Suppressor macrophage treated with lipopolysaccharide for 4 hours (primary cell): ENCODE measurements at regions not wholly inside any gene's neighbourhood (a gene's known extent, or its start where the extent isn't known, plus 50 kb on each side); places are given as distances from the start of the nearest gene placed in this dataset.

Experiments
- DNase-seq: peaks from one replicate; pipeline ENCODE4 v3.0.0-alpha.2; 2020

GRCh38 chr10:35912615-35913569 lies 270.8 kb upstream of the FZD8 start:
- no peak for DNase-seq

GRCh38 chr10:35911954-35912353 lies 269.9 kb upstream of the FZD8 start:
- DNase-seq = no peak

GRCh38 chr10:35911233-35911632 lies 269.1 kb upstream of the FZD8 start:
- DNase-seq = no peak

- no peak for DNase-seq
These were observed 268.1 kb upstream of the FZD8 start for GRCh38 chr10:35910234-35910633.

- no peak for DNase-seq
These were observed 267.1 kb upstream of the FZD8 start for GRCh38 chr10:35909121-35909720.

GRCh38 chr10:35908451-35908850 lies 266.4 kb upstream of the FZD8 start:
- no peak for DNase-seq

- no peak for DNase-seq
These were observed 265.5 kb upstream of the FZD8 start for GRCh38 chr10:35907548-35907947.

- no peak for DNase-seq
These were observed 264.1 kb upstream of the FZD8 start for GRCh38 chr10:35906155-35906554.

- no peak for DNase-seq
These were observed 260.9 kb upstream of the FZD8 start for GRCh38 chr10:35903021-35903420.

- no peak for DNase-seq
These were observed 256.8 kb upstream of the FZD8 start for GRCh38 chr10:35898716-35899440.

- DNase-seq = no peak
These were observed 253.9 kb upstream of the FZD8 start for GRCh38 chr10:35896001-35896400.

- DNase-seq = no peak
These were observed 253.2 kb upstream of the FZD8 start for GRCh38 chr10:35895331-35895730.

GRCh38 chr10:35892526-35892925 lies 250.4 kb upstream of the FZD8 start:
- DNase-seq = no peak

GRCh38 chr10:35890676-35891495 lies 248.8 kb upstream of the FZD8 start:
- DNase-seq = no peak

GRCh38 chr10:35889971-35890675 lies 248.0 kb upstream of the FZD8 start:
- no peak for DNase-seq

GRCh38 chr10:35889226-35889625 lies 247.1 kb upstream of the FZD8 start:
- DNase-seq = no peak

GRCh38 chr10:35888400-35888799 lies 246.3 kb upstream of the FZD8 start:
- no peak for DNase-seq

- DNase-seq = no peak
These were observed 245.6 kb upstream of the FZD8 start for GRCh38 chr10:35887685-35888084.

- no peak for DNase-seq
These were observed 243.0 kb upstream of the FZD8 start for GRCh38 chr10:35885076-35885475.

- DNase-seq = no peak
These were observed 242.6 kb upstream of the FZD8 start for GRCh38 chr10:35884657-35885071.

GRCh38 chr10:35882422-35883150 lies 240.5 kb upstream of the FZD8 start:
- no peak for DNase-seq
